Activated CD8-positive, alpha-beta memory T cell treated with anti-CD3 and anti-CD28 coated beads, Interleukin-2, amount 50 U/mL, for 24 hours (primary cell): ENCODE measurements at regions not wholly inside any gene's neighbourhood (a gene's known extent, or its start where the extent isn't known, plus 50 kb on each side); places are given as distances from the start of the nearest gene placed in this dataset.
"Not testable (repeated sequence)": the region's sequence is repeated elsewhere in the genome, so short reads cannot be mapped to it uniquely, and the experiment has no call there.

ENCODE experiments used
- DNase-seq: peaks from one replicate; pipeline ENCODE4 v3.0.0-alpha.2; 2020; ENCODE audit errors: extremely low read depth

- no peak for DNase-seq
These were observed 164.9 kb upstream of the AGR3 start for GRCh38 chr7:17046666-17047065.

- DNase-seq: not testable (repeated sequence)
These were observed 171.4 kb upstream of the AGR3 start for GRCh38 chr7:17053164-17053563.

- DNase-seq: no peak
These were observed 172.4 kb upstream of the AGR3 start for GRCh38 chr7:17054206-17054605.

GRCh38 chr7:17054836-17055235, 173.1 kb upstream of the AGR3 start:
- no peak for DNase-seq

GRCh38 chr7:17055596-17055995, 173.8 kb upstream of the AGR3 start:
- no peak for DNase-seq

GRCh38 chr7:17056491-17057142, 174.8 kb upstream of the AGR3 start:
- no peak for DNase-seq

GRCh38 chr7:17057143-17057509, 175.3 kb upstream of the AGR3 start:
- DNase-seq: no peak

- DNase-seq: no peak
These were observed 176.8 kb upstream of the AGR3 start for GRCh38 chr7:17058568-17058967.

- DNase-seq: no peak
These were observed 178.3 kb upstream of the AGR3 start for GRCh38 chr7:17060051-17060450.

GRCh38 chr7:17061443-17061842, 179.7 kb upstream of the AGR3 start:
- no peak for DNase-seq

- no peak for DNase-seq
These were observed 180.6 kb upstream of the AGR3 start for GRCh38 chr7:17062151-17063044.

- no peak for DNase-seq
These were observed 181.2 kb upstream of the AGR3 start for GRCh38 chr7:17063045-17063383.

GRCh38 chr7:17067691-17068090, 185.9 kb upstream of the AGR3 start:
- DNase-seq: no peak

GRCh38 chr7:17069146-17069545, 187.4 kb upstream of the AGR3 start:
- DNase-seq: no peak

- DNase-seq: no peak
These were observed 188.5 kb upstream of the AGR3 start for GRCh38 chr7:17070231-17070708.

- no peak for DNase-seq
These were observed 190.1 kb upstream of the AGR3 start for GRCh38 chr7:17071866-17072265.

- no peak for DNase-seq
These were observed 193.9 kb upstream of the AGR3 start for GRCh38 chr7:17075601-17076255.

- DNase-seq: no peak
These were observed 196.5 kb upstream of the AGR3 start for GRCh38 chr7:17078298-17078697.

GRCh38 chr7:17083392-17084165, 201.8 kb upstream of the AGR3 start:
- DNase-seq: no peak

GRCh38 chr7:17084166-17084475, 202.3 kb upstream of the AGR3 start:
- no peak for DNase-seq

GRCh38 chr7:17085186-17085585, 203.4 kb upstream of the AGR3 start:
- DNase-seq: no peak

- DNase-seq: no peak
These were observed 204.6 kb upstream of the AGR3 start for GRCh38 chr7:17086403-17086802.
